Activated CD8-positive, alpha-beta memory T cell treated with anti-CD3 and anti-CD28 coated beads for 4 hours (primary cell): ENCODE measurements at regions not wholly inside any gene's neighbourhood (a gene's known extent, or its start where the extent isn't known, plus 50 kb on each side); places are given as distances from the start of the nearest gene placed in this dataset.
"Not testable (repeated sequence)": the region's sequence is repeated elsewhere in the genome, so short reads cannot be mapped to it uniquely, and the experiment has no call there.

Experiments
- DNase-seq, 2 donors: peaks; one replicate each; pipeline ENCODE4 v3.0.0-alpha.2; 2020; ENCODE audit warnings: low read depth in 2 of 2

GRCh38 chr14:51342226-51342625 lies 102.2 kb downstream of the TMX1 start:
- no peak for DNase-seq

- DNase-seq = no peak
Measured at GRCh38 chr14:51351997-51352396, 112.0 kb downstream of the TMX1 start.

- no peak for DNase-seq
Measured at GRCh38 chr14:51353901-51354300, 113.9 kb downstream of the TMX1 start.

- DNase-seq = no peak
Measured at GRCh38 chr14:51354846-51355245, 114.8 kb downstream of the TMX1 start.

- no peak for DNase-seq
Measured at GRCh38 chr14:51356381-51356780, 116.3 kb downstream of the TMX1 start.

GRCh38 chr14:51357250-51357649 lies 117.2 kb downstream of the TMX1 start:
- DNase-seq = no peak

GRCh38 chr14:51360592-51360991 lies 120.5 kb downstream of the TMX1 start:
- no peak for DNase-seq

- no peak for DNase-seq
Measured at GRCh38 chr14:51365241-51365965, 125.4 kb downstream of the TMX1 start.

GRCh38 chr14:51366460-51366859 lies 126.4 kb downstream of the TMX1 start:
- DNase-seq = not testable (repeated sequence)

- DNase-seq = not testable (repeated sequence)
Measured at GRCh38 chr14:51366866-51367599, 127.0 kb downstream of the TMX1 start.

GRCh38 chr14:51367600-51367931 lies 127.5 kb downstream of the TMX1 start:
- no peak for DNase-seq

GRCh38 chr14:51368721-51369163 lies 128.7 kb downstream of the TMX1 start:
- no peak for DNase-seq

- no peak for DNase-seq
Measured at GRCh38 chr14:51369814-51370213, 129.8 kb downstream of the TMX1 start.

- no peak for DNase-seq
Measured at GRCh38 chr14:51370758-51371386, 130.8 kb downstream of the TMX1 start.

GRCh38 chr14:51377186-51377585 lies 137.1 kb downstream of the TMX1 start:
- not testable (repeated sequence) for DNase-seq

- no peak for DNase-seq
Measured at GRCh38 chr14:51382506-51382905, 142.5 kb downstream of the TMX1 start.

GRCh38 chr14:51386411-51386810 lies 146.4 kb downstream of the TMX1 start:
- no peak for DNase-seq

- no peak for DNase-seq
Measured at GRCh38 chr14:51386983-51387735, 147.1 kb downstream of the TMX1 start.

GRCh38 chr14:51392416-51392815 lies 152.4 kb downstream of the TMX1 start:
- DNase-seq = no peak

- DNase-seq = no peak
Measured at GRCh38 chr14:51394384-51394783, 154.3 kb downstream of the TMX1 start.

GRCh38 chr14:51394804-51395203 lies 154.8 kb downstream of the TMX1 start:
- DNase-seq = no peak

- DNase-seq = no peak
Measured at GRCh38 chr14:51395361-51395849, 155.4 kb downstream of the TMX1 start.
